Left renal pelvis (tissue), 4 donors: ENCODE measurements at regions not wholly inside any gene's neighbourhood (a gene's known extent, or its start where the extent isn't known, plus 50 kb on each side); places are given as distances from the start of the nearest gene placed in this dataset.

Experiments used
- DNase-seq, 4 donors: peaks; one replicate each; pipeline ENCODE4 v3.0.0-alpha.2; 2013; ENCODE audit warnings: low read depth in 4 of 4, low spot score in 3 of 4

- no peak for DNase-seq
Observed at GRCh38 chr9:18195223-18195622, 278.7 kb upstream of the ADAMTSL1 start.

- DNase-seq, result no peak
Observed at GRCh38 chr9:18202924-18203323, 271.0 kb upstream of the ADAMTSL1 start.

GRCh38 chr9:18207735-18208134 lies 266.2 kb upstream of the ADAMTSL1 start:
- no peak for DNase-seq

DNA sequence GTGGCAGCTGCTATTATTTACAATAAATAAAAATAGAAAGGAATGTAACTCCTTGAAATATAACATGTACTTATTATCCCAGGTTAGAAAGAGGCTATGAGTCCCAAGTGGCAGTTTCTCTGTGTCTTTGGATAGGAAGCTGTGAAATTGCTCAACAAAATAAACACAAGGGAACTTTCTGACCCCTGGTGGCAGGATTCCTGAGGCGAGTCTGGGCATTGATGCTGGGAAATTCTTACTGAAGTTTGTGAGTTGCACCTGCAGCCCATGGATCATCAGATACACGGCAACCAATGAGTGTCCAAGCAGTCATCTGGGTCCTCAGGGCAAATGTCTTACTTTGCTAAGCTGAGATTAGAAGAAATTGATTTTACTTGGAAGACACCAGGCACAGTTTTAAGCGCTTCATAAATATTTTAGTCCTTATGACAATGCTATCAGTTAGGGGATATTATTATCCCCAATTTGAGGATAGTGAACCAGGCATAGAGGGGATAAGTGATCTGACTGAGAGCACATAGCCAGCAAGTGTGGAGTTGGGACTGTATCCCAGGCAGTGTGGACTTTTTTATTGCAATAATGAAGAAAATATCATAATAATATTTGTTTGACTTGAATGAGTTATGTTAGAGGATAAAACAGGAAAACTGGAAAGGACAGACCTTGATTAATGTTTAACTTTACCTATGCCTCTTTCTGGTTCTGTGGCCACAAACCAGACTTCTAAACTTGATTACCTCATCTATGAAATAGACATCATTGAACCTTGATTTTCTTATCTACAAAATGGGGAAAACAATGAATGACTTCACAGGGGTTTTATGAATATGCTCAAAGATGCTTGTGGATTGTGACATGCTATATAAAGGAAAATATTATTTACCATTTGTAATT lies 265.5 kb upstream of the ADAMTSL1 start:
- DNase-seq, result peak in 2 of 4 donors; percentile 22 to 39

DNA sequence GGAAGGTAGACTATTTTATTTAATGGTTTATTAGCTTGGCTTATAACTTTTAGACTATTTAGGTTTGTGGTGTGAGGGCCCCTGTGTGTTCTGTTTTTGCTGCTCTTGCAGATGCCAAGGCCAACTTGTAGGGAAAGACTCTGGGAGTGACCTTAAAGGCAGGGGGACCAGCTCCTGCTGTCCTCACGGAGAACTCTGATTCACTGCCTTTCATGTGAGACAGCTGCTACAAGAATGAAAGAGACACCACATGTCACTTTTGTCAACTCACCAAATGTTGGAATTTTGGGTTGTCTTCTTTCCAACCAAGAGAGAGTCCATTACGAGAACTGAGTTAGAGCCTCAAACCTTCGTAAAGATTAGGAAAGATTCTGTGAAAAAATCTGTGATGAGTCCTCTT lies 258.3 kb upstream of the ADAMTSL1 start:
- no peak for DNase-seq

GRCh38 chr9:18216376-18216775 lies 257.6 kb upstream of the ADAMTSL1 start:
- no peak for DNase-seq

DNA sequence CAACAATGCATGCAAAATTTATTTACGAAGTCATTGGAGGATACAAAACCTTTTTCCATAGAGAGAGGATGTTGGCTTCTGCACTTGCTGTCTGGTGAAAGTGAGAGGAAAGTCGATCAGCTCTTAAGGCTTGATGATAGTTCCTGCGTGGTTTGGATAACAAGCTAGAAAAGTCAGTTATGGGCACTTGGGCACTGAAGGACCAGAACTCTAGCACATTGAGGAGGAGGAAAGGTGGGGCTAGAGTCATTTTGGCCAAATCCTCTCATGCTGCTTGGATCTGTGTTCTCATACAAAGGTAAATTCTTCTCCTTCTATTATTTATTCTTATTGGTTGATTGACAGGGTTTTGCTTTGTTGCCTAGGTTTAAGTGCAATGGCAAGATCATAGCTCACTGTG lies 245.9 kb upstream of the ADAMTSL1 start:
- DNase-seq, result no peak

DNA sequence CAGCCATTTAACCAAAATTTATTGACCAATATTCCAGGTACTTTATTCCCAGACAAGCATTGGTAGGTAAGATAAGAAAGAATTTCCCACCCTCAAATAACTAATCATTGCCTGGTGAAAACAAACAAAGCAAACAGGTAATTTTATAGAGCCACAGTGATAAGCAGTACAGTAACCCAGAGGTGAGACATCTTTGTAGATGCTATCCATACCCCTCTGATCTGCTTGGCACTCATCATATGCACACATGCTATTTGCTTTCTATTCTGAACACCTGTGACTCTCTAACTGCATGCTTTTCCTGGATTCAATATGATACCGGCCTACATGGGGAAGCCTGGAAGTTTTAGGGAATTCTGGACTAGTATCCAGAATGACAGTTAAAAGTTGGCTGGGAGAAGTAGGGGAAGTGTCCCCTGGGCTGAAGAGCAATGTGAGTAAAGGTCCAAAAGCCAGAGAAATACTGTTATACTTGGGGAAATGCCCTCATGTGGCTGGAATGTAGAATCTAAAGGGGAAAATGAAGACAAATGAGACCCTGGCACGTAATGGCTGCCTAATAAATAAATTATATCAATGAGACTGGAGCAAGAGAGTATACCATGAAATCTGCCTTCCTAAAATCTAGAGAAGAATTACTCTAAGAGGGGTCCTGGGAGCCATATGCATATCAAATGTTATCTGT lies 243.8 kb upstream of the ADAMTSL1 start:
- no peak for DNase-seq

- no peak for DNase-seq
Observed at GRCh38 chr9:18233311-18233710, 240.6 kb upstream of the ADAMTSL1 start.

GRCh38 chr9:18233776-18234445 lies 240.0 kb upstream of the ADAMTSL1 start:
- DNase-seq, result no peak

GRCh38 chr9:18235181-18235908 lies 238.6 kb upstream of the ADAMTSL1 start:
- no peak for DNase-seq

- DNase-seq, result no peak
Observed at GRCh38 chr9:18236336-18236735, 237.6 kb upstream of the ADAMTSL1 start.

DNA sequence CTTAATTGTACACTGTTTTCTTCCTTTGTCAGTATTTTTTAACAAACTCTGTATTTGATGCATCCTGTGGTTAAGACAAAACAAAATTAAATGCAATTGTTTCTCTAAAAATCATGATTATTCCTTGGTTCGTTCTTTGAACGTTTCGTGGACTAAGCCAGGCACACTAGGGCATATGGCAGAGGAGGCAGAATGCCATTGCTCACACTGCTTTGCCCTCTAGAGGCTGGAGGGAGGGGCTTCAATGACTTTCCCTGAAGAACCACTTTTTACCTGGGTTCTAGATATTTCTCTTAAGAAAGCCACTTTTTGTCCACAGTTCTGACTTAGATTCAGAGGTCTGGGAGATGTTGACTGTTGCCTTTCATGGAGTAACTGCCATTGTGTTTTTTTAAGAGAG lies 236.2 kb upstream of the ADAMTSL1 start:
- DNase-seq, result no peak

- no peak for DNase-seq
Observed at GRCh38 chr9:18238254-18238653, 235.7 kb upstream of the ADAMTSL1 start.

DNA sequence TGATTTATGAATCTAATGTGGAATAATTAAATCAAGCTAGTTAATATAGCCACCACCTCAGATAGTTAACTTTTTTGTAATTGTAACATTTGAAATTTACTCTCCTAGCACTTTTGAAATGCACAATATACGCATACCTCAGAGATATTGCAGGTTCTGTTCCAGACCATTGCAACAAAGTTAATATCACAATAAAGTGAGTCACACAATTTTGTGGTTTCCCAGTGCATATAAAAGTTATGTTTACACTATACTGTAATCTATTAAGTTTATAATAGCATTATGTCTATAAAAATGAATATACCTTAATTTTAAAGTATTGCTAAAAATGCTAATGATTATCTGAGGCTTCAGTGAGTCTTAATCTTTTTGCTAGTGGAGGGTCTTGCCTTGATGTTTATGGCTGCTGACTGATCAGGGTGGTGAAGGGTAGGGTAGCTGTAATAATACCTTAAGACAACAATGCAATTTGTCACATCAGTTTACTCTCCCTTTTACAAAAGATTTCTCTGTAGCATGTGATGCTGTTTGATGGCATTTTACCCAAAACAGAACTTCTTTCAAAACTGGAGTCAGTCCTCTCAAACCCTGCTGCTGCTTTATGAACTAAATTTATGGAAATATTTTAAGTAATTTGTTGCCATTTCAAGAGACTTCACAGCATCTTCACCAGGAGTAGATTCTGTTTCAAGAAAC lies 235.1 kb upstream of the ADAMTSL1 start:
- no peak for DNase-seq

DNA sequence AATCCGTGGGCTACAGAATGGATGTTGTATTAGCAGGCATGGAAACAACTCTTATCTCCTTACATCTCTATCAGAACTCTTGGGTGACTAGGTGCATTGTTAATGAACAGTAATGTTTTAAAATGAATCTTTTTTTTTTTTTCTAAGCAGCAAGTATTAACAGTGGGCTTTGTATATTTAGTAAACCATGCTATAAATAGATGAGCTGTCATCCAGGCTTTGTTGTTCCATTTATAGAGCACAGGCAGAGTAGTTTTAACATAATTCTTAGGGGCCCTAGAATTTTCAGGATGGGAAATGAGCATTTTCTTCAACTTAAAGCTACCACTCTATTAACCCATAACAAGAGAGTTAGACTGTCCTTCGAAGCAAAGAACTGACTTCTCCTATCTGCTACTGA lies 233.7 kb upstream of the ADAMTSL1 start:
- DNase-seq, result no peak

DNA sequence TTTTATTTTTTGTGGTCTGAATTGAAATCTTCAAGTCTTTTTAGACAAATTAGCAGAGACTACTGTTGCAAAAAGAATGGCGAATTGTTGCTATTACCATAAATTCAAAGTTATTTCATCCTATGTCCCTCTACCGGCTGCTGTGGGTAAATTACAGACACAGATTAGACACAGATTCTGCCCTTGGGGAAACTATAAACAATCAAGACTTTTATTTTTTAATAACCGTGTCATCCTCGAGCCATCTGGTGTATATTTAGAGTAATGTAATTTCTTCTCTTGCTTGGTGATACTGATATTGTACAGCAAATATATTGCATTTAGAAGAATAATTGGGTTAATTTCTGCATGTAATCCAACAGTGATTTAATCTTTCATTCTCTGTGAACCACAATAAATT lies 228.0 kb upstream of the ADAMTSL1 start:
- no peak for DNase-seq

- no peak for DNase-seq
Observed at GRCh38 chr9:18250053-18250452, 223.9 kb upstream of the ADAMTSL1 start.

DNA sequence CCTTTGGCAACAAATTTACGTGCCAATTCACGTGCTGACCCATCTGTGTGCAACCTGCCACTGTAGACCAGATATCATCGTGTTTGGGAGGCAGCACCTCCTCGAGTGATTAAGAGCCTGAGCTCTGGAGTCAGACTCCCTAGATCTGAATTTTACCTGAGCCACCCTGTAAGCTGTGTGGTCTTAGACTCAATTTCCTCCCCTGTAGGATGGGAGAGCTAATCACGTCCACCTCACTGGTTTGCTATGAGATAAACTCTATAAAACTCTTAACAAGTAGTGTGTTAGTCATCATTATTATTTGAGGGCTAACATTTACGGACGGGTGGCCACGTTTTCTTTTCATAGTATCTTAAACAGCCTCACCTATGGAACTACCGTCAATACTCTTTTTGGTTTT lies 220.0 kb upstream of the ADAMTSL1 start:
- no peak for DNase-seq

DNA sequence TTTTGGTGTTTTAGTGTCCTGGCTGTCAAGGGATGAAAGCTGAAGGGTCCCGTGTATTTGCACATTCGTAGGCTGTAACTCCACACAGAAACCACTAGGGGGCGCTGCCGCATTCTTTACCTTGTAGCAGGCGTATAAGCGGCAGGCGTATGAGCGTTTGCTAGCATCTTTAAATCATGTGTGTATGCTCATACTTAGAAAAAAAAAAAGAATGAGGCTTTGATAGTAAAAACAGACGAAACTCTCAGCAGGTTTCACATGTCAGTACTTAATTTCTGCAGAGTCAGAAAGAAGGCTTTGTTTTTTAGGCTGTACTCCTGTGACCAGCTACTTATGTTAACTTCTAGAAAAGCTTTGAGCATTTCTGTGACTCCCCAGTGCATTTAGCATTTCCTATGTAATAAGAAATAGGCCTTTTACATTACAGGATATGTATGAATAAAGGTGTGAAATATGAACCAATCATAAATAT lies 218.8 kb upstream of the ADAMTSL1 start:
- DNase-seq, result peak; percentile 68 to 80 (median 74)
